Bone marrow (tissue), 2 donors: ENCODE measurements at regions not wholly inside any gene's neighbourhood (a gene's known extent, or its start where the extent isn't known, plus 50 kb on each side); places are given as distances from the start of the nearest gene placed in this dataset.
"Not testable (repeated sequence)": the region's sequence is repeated elsewhere in the genome, so short reads cannot be mapped to it uniquely, and the experiment has no call there.

ENCODE experiments used
- DNase-seq, 2 donors: peaks; one replicate each; lab custom pipeline; 2025; lab: John Stamatoyannopoulos, UW

- DNase-seq: not testable (repeated sequence)
Measured at GRCh38 chr5:34096033-34096432, 53.0 kb upstream of the C1QTNF3 start.

DNA sequence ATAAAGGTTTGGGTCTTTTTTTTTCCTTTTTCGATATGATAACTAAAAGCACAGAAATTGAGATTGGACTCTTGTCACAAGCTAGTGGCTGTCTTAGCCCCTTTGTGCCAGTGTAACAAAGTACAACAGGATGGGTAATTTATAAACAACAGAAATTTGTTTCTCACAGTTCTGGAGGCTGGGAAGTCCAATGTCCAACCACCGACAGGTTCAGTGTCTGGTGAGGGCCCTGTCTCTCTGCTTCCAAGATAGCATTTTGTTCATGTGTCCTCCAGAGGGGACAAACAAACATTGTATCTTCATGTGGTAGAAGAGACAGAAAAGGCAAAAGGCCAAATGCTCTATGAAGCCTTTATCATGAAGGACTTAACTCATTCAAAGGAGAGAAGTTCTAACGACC is 56.9 kb upstream of the C1QTNF3 start:
- not testable (repeated sequence) for DNase-seq

DNA sequence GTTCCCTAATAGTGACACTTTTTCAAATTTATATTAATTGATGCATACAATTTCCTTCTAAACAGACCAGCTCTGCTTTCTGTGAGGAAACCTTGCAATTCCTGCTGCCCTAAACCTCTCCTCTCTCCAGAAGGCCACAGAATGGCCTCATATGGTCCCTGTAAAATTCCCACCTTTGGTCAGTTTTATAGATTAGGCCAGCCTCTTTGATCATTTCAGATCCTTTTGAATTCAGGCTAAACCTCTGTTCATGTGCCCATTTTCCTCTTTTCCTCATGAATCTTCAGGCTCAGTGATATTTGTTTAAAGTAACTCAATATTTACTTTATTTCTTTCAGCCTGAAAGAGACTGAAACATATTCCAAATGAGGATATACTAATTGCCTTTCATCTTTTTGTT is 58.6 kb upstream of the C1QTNF3 start:
- not testable (repeated sequence) for DNase-seq

GRCh38 chr5:34108897-34109296 is 65.9 kb upstream of the C1QTNF3 start:
- not testable (repeated sequence) for DNase-seq

- DNase-seq: not testable (repeated sequence)
Measured at GRCh38 chr5:34124280-34124679, 81.3 kb upstream of the C1QTNF3 start.

DNA sequence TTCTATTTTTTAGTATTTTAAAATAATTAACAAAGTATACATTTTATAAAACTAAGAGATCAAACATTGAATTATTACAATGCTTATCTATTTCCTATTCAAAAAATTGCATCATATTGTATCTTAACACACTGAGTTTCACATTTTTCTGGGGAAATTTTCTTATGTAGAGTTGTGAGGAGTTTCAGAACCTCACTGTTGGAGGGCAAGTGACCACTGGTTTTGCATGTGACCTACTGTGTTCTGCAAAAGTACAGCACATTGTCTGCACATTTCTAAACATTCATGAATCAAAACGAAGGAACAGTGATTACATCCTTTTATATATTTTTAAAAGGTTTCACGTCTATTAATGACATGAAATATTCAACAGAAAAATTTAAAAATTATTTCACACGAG is 82.3 kb upstream of the C1QTNF3 start:
- not testable (repeated sequence) for DNase-seq

DNA sequence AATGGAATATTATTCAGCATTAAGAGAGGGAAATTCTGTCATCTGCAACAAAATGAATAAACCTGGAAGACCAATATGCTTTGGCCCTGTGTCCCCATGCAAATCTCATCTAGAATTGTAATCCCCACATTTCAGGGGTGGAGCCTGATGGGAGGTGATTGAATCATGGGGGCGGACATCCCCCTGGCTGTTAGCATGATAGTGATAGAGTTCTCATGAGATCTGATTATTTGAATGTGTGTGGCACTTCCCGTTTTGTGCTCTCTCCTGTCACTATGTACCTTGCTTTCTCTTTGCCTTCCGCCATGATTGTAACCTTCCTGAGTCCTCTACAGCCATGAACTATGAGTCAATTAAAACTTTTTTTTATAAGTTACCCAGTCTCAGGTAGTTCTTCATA is 83.7 kb upstream of the C1QTNF3 start:
- DNase-seq: not testable (repeated sequence)

DNA sequence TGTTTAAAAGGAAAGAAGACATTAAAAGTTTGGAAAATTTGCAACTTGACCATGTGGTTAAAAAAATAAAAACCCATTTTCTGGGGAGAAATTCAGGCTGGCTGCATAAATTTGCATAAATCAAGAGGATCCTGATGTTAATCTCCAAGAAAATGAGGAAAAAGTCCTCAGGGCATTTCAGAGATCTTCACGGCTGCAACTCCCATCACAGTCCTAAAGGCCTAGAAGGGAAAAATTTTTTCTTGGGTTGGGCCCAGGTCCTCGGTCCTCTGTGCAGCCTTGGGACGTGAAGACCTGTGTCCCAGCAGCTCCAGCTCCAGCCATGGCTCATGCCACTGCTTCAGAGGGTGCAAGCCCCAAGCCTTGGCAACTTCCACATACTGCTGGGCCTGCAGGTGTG is 84.8 kb upstream of the C1QTNF3 start:
- not testable (repeated sequence) for DNase-seq

- not testable (repeated sequence) for DNase-seq
Measured at GRCh38 chr5:34128890-34129289, 85.9 kb upstream of the C1QTNF3 start.

DNA sequence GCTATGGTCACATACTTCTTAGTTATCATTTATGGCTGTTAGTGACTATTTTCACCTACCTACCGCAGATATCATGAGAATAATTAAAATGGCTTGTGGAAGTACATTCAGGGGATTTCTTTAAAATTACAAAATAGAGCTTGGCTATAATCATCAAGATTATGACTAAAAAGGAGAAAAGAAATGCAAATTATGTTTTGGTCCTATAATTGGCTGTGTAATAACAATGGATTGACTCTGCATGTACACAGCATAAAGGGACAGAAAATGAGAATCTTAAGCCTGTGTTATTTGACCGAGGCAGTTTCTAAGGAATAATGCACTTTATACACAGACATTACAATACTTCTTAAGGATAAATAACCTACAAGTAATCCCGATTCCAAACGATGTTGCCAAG is 112.0 kb upstream of the C1QTNF3 start:
- DNase-seq: not testable (repeated sequence)

GRCh38 chr5:34156703-34157414 is 113.8 kb upstream of the C1QTNF3 start:
- not testable (repeated sequence) for DNase-seq

DNA sequence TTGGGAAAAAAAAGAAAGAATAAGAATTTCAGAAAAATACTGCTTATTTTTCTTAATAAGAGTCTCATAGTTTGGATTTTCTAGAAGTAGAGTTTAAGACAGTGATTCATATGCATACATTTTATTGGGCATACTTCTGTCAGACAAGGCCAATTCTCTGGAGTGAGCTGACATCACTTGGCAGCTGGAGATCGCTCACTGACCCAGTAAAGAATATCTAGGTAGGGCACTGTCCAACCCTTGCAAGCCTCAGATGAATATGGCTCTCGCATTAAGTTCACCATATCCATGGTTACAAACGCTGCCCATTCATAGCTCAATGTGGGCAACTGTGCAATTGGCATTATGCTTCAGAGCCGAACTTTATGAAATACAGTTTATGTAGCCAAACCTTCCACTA is 117.9 kb upstream of the C1QTNF3 start:
- DNase-seq: not testable (repeated sequence)

DNA sequence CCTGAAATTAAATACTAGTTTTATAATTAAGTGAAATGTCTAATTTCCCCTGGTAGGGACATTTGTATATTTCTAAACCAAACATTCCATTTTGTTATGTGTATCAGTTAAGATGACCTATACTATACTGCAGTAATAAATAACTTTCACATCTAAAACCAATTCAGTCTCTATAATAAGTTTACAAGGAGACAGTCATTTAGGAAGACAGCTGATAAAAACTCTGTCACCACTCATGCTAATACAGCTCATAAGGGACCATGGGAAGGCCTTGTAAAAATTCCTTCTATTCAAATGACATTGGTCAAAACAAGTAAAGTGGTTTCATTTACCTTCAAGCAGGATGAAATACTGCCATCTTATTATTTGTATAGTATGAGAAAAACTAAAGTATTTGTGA is 128.4 kb upstream of the C1QTNF3 start:
- not testable (repeated sequence) for DNase-seq

DNA sequence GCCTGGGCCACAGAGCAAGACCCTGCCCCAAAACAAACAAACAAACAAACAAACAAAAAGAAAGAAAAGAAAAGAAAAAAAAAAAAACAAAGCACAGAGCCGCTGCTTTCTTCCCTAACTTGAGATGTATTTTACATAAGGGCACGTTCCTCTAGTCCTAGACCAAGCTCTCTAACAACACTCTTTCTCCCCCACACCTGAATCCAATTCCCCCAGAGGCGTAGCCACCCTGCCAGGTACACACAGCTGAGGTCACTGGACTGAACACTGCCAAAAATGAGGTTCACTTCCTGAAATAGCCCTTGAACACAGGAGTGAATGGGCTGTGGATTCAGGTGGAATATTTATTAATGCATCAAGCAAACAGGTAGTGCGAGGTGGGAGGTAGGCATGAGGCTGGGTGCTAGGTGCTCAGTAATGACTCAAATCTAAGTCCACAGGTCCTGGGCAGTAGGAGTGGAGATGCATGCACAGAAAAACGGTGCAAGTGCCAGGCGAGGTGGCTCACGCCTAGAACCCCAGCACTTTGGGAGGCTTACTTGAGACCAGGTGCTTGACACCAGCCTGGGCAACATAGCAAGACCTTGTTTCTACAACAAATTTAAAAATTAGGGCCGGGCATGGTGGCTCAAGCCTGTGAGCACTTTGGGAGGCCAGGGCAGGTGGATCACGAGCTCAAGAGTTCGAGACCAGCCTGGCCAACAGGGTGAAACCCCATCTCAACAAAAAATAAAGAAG is 136.6 kb upstream of the C1QTNF3 start:
- DNase-seq: not testable (repeated sequence)

DNA sequence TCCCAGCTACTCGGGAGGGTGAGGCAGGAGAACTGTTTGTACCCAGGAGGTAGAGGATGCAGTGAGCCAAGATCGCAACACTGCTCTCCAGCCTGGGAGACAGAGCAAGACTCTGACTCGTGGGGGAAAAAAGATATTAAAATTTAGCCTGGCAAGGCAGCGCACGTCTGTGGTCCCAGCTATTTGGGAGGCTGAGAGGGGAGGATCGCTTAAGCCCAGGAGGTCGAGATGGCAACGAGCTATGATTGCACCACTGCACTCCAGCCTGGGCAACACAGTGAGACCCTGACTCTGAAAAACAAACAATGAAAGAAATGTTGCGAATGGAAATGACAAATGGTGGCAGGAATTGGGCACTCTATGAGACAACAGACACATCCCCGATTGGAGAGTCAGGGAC is 137.2 kb upstream of the C1QTNF3 start:
- DNase-seq: not testable (repeated sequence)

GRCh38 chr5:34180940-34181614 is 138.1 kb upstream of the C1QTNF3 start:
- DNase-seq: not testable (repeated sequence)

GRCh38 chr5:34185005-34185404 is 142.0 kb upstream of the C1QTNF3 start:
- not testable (repeated sequence) for DNase-seq

GRCh38 chr5:34185572-34185971 is 142.6 kb upstream of the C1QTNF3 start:
- not testable (repeated sequence) for DNase-seq

- not testable (repeated sequence) for DNase-seq
Measured at GRCh38 chr5:34186108-34186507, 143.1 kb upstream of the C1QTNF3 start.

DNA sequence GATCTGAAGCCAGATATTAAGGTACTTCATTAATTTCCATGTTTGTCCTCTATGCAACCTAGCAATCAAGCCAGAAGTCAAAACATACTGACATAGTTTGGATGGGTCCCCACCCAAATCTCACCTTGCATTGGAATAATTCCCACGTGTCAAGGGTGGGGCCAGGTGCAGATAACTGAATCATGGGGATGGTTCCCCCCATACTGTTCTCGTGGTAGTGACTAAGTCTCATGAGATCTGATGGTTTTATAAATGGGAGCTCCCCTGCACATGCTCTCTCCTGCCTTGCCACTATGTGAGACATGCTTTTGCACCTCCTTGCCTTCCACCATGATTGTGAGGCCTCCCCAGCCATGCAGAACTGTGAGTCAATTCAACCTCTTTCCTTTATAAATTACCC is 143.9 kb upstream of the C1QTNF3 start:
- DNase-seq: not testable (repeated sequence)

DNA sequence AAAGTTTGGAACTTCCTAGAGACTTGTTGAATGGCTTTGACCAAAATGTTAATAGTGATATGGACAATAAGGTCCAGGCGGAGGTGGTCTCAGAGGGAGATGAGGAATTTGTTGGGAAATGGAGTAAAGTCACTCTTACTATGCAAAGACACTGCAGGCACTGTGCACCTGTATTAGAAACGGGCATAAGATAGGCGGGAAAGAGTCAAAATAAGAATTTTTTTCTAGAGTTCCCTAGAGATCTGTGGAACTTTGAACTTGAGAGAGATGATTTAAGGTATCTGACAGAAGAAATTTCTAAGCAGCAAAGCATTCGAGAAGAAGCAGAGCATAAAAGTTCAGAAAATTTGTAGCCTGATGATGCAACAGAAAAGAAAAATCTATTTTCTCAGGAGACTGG is 144.4 kb upstream of the C1QTNF3 start:
- not testable (repeated sequence) for DNase-seq

- not testable (repeated sequence) for DNase-seq
Measured at GRCh38 chr5:34188001-34188822, 145.2 kb upstream of the C1QTNF3 start.
